OCI-LY7 (cell line): ENCODE measurements at regions not wholly inside any gene's neighbourhood (a gene's known extent, or its start where the extent isn't known, plus 50 kb on each side); places are given as distances from the start of the nearest gene placed in this dataset.

Experiments used
- BruUV-seq: library from RNA; stranded (reverse); fragments of 400-500 nt; replicated peaks from 2 replicates; lab custom pipeline; 2021; lab: Mats Ljungman, UMichigan
- CTCF ChIA-PET: fragments of 300-600 bp; sonication (Branson Sonifier 250); formaldehyde crosslinking; loops from one replicate; lab custom pipeline; 2022; ENCODE audit warnings: antibody characterized with exemption; ENCODE audit not compliant: unreplicated experiment; lab: Charles Lee
- POLR2A ChIA-PET: fragments of 300-600 bp; sonication (Branson Sonifier 250); formaldehyde crosslinking; loops from one replicate; lab custom pipeline; 2022; ENCODE audit warnings: antibody characterized with exemption; lab: Charles Lee
- DNase-seq: peaks from one replicate; pipeline ENCODE4 v3.0.0-alpha.2; 2015; ENCODE audit warnings: low spot score
- H2AFZ ChIP-seq: fragments of 200-600 bp; sonication (generic), shearing (Covaris generic); 2 replicates; pipeline ENCODE4 v1.6.1; 2014; ENCODE audit warnings: mild to moderate bottlenecking, antibody characterized with exemption, low read length, moderate library complexity
- H3K27ac ChIP-seq: fragments of 200-600 bp; sonication (generic); 2 replicates; pipeline ENCODE4 v1.5.1; 2014; ENCODE audit warnings: mixed run types, low read depth, mild to moderate bottlenecking, moderate library complexity, low read length, inconsistent platforms; ENCODE audit not compliant: poor library complexity, severe bottlenecking
- H3K36me3 ChIP-seq: fragments of 200-600 bp; sonication (generic); 2 replicates; pipeline ENCODE4 v1.6.1; 2014; ENCODE audit warnings: mild to moderate bottlenecking, antibody characterized with exemption, low read length, moderate library complexity, mixed read lengths; ENCODE audit not compliant: insufficient read depth
- H3K4me1 ChIP-seq: fragments of 200-600 bp; sonication (generic); 2 replicates; pipeline ENCODE4 v1.5.1; 2014; ENCODE audit warnings: mild to moderate bottlenecking, low read length; ENCODE audit not compliant: insufficient read depth, poor library complexity, severe bottlenecking
- H3K4me2 ChIP-seq: fragments of 200-600 bp; sonication (generic); 2 replicates; pipeline ENCODE4 v1.6.1; 2014; ENCODE audit warnings: mild to moderate bottlenecking, low read length
- H3K4me3 ChIP-seq: fragments of 200-600 bp; sonication (generic); 2 replicates; pipeline ENCODE4 v1.5.1; 2014; ENCODE audit warnings: mild to moderate bottlenecking, low read depth, low read length; ENCODE audit not compliant: poor library complexity, severe bottlenecking
- H3K79me2 ChIP-seq: fragments of 200-600 bp; sonication (generic); 2 replicates; pipeline ENCODE4 v1.6.1; 2016; ENCODE audit warnings: low read depth, mild to moderate bottlenecking, low read length, moderate library complexity, mixed read lengths; ENCODE audit not compliant: insufficient read depth
- H3K9me2 ChIP-seq: fragments of 200-600 bp; sonication (generic); 2 replicates; pipeline ENCODE4 v1.6.1; 2016; ENCODE audit warnings: mild to moderate bottlenecking, low read length, mixed read lengths; ENCODE audit not compliant: insufficient read depth
- H3K9me3 ChIP-seq: fragments of 200-600 bp; sonication (generic); 2 replicates; pipeline ENCODE4 v1.6.1; 2014; ENCODE audit warnings: mild to moderate bottlenecking, mixed run types, low read length, mixed read lengths
- H4K20me1 ChIP-seq: fragments of 200-600 bp; sonication (generic); 2 replicates; pipeline ENCODE4 v1.6.1; 2014; ENCODE audit warnings: mild to moderate bottlenecking, antibody characterized with exemption, low read length, moderate library complexity, mixed read lengths; ENCODE audit not compliant: insufficient read depth
- CTCF ChIP-seq: fragments of 200-600 bp; sonication (generic); conservative IDR thresholded peaks from 2 replicates; pipeline ENCODE4 v1.5.1; 2014; ENCODE audit warnings: mild to moderate bottlenecking, antibody characterized with exemption, low read length, moderate library complexity, mixed read lengths
- EZH2phosphoT487 ChIP-seq: fragments of 200-600 bp; sonication (generic); IDR thresholded peaks from 2 replicates; pipeline ENCODE4 v1.6.1; 2018; ENCODE audit warnings: low read depth, borderline replicate concordance, mild to moderate bottlenecking, mixed run types, antibody characterized with exemption, low read length, moderate library complexity, mixed read lengths
- intact Hi-C: fragments of 100-400 bp; cut with micrococcal nuclease; formaldehyde crosslinking; loops from one replicate; pipeline ENCODE4 v1.10.0; 2022; ENCODE audit not compliant: unreplicated experiment

GRCh38 chr10:59560161-59560560, 149.5 kb downstream of the SLC16A9 start:
- POLR2A ChIA-PET: no interaction called here
- intact Hi-C loops: no loop called here
- CTCF ChIA-PET: no interaction called here
- TF ChIP-seq EZH2phosphoT487: no peak
- TF ChIP-seq CTCF: no peak
- H4K20me1 ChIP-seq: no peaks in the 10 kb centered on the region
- no peaks in the 10 kb centered on the region for H3K36me3 ChIP-seq
- no peaks in the 10 kb centered on the region for H3K9me3 ChIP-seq
- DNase-seq: no peak
- no peaks in the 10 kb centered on the region for H3K79me2 ChIP-seq
- BruUV-seq: no TSS peak
- no peak overlapping the region for H2AFZ ChIP-seq
- no peaks in the 10 kb centered on the region for H3K4me1 ChIP-seq
- no peaks in the 10 kb centered on the region for H3K9me2 ChIP-seq
- H3K27ac ChIP-seq: no peak overlapping the region
- H3K4me2 ChIP-seq: no peak overlapping the region
- H3K4me3 ChIP-seq: no peak overlapping the region

GRCh38 chr10:59558066-59558465, 151.6 kb downstream of the SLC16A9 start:
- H3K4me3 ChIP-seq: no peak overlapping the region
- no peaks in the 10 kb centered on the region for H3K9me2 ChIP-seq
- H4K20me1 ChIP-seq: no peaks in the 10 kb centered on the region
- ChIA-PET CTCF (no interaction called here), POLR2A (interaction anchor here (0.6 kb wide), 1 partner anchor 115 kb away, joined by 3 read pairs; no protein-coding TSS in a partner anchor)
- intact Hi-C loops: no loop called here
- no peaks in the 10 kb centered on the region for H3K4me1 ChIP-seq
- no peak for DNase-seq
- H3K4me2 ChIP-seq: no peak overlapping the region
- TF ChIP-seq EZH2phosphoT487 (no peak), CTCF (no peak)
- BruUV-seq: no TSS peak
- no peaks in the 10 kb centered on the region for H3K9me3 ChIP-seq
- H3K36me3 ChIP-seq: no peaks in the 10 kb centered on the region
- H3K79me2 ChIP-seq: no peaks in the 10 kb centered on the region
- H2AFZ ChIP-seq: no peak overlapping the region
- H3K27ac ChIP-seq: no peak overlapping the region

- DNase-seq: no peak
- H3K9me3 ChIP-seq: no peaks in the 10 kb centered on the region
- no peaks in the 10 kb centered on the region for H4K20me1 ChIP-seq
- intact Hi-C loops: no loop called here
- H3K79me2 ChIP-seq: no peaks in the 10 kb centered on the region
- ChIA-PET POLR2A (interaction anchor here (0.6 kb wide), 1 partner anchor 115 kb away, joined by 3 read pairs; no protein-coding TSS in a partner anchor), CTCF (no interaction called here)
- H3K4me1 ChIP-seq: no peaks in the 10 kb centered on the region
- H3K9me2 ChIP-seq: no peaks in the 10 kb centered on the region
- no TSS peak for BruUV-seq
- H3K36me3 ChIP-seq: no peaks in the 10 kb centered on the region
- TF ChIP-seq EZH2phosphoT487: no peak
- no peak for TF ChIP-seq CTCF
- H3K4me2 ChIP-seq: no peak overlapping the region
- H3K27ac ChIP-seq: no peak overlapping the region
- no peak overlapping the region for H3K4me3 ChIP-seq
- H2AFZ ChIP-seq: no peak overlapping the region
These were observed 152.0 kb downstream of the SLC16A9 start for GRCh38 chr10:59557642-59558041.
